WERI-Rb-1 (cell line): ENCODE measurements at regions not wholly inside any gene's neighbourhood (a gene's known extent, or its start where the extent isn't known, plus 50 kb on each side); places are given as distances from the start of the nearest gene placed in this dataset.

ENCODE experiments used
- DNase-seq: peaks from one replicate; pipeline ENCODE4 v3.0.0-alpha.2; 2020
- H3K27ac ChIP-seq: fragments of 250-450 bp; sonication (Bioruptor Pico); 2 replicates; pipeline ENCODE4 v1.5.1; 2020; ENCODE audit warnings: mild to moderate bottlenecking, moderate library complexity
- H3K27me3 ChIP-seq: fragments of 250-450 bp; sonication (Bioruptor Pico); 2 replicates; pipeline ENCODE4 v1.5.1; 2021; ENCODE audit warnings: mild to moderate bottlenecking, low read depth, moderate library complexity; ENCODE audit not compliant: insufficient read depth, severe bottlenecking
- H3K36me3 ChIP-seq: fragments of 250-450 bp; sonication (Bioruptor Pico); 2 replicates; pipeline ENCODE4 v1.5.1; 2020; ENCODE audit warnings: mild to moderate bottlenecking, moderate library complexity
- H3K4me3 ChIP-seq: 2 replicates; pipeline ENCODE4 v1.5.1; 2011; ENCODE audit warnings: low read depth, mild to moderate bottlenecking, control low read depth, low read length
- H3K9me3 ChIP-seq: fragments of 250-450 bp; sonication (Bioruptor Pico); 2 replicates; pipeline ENCODE4 v1.5.1; 2021; ENCODE audit warnings: mild to moderate bottlenecking, moderate library complexity; ENCODE audit not compliant: severe bottlenecking
- CTCF ChIP-seq: IDR thresholded peaks from 2 replicates; pipeline ENCODE4 v1.5.1; 2011; ENCODE audit warnings: low read depth, mild to moderate bottlenecking, control low read depth, inconsistent platforms, low read length

- Histone ChIP-seq H3K9me3 (no peaks in the 10 kb centered on the region), H3K27ac (no peak overlapping the region), H3K36me3 (no peaks in the 10 kb centered on the region), H3K4me3 (no peak overlapping the region), H3K27me3 (peaks cover 42% of the 10 kb centered on the region)
- DNase-seq, result no peak
- no peak for TF ChIP-seq CTCF
These were observed 1122.3 kb downstream of the IGSF11 start for GRCh38 chr3:117912352-117912751.

GRCh38 chr3:117914540-117915100 lies 1120.0 kb downstream of the IGSF11 start:
- no peaks in the 10 kb centered on the region for H3K9me3 ChIP-seq
- peaks cover 54% of the 10 kb centered on the region for H3K27me3 ChIP-seq
- no peak for TF ChIP-seq CTCF
- H3K4me3 ChIP-seq, result no peak overlapping the region
- no peak for DNase-seq
- H3K27ac ChIP-seq, result no peak overlapping the region
- no peaks in the 10 kb centered on the region for H3K36me3 ChIP-seq

- no peaks in the 10 kb centered on the region for H3K36me3 ChIP-seq
- H3K27me3 ChIP-seq, result peaks cover 54% of the 10 kb centered on the region
- no peak for TF ChIP-seq CTCF
- no peaks in the 10 kb centered on the region for H3K9me3 ChIP-seq
- no peak overlapping the region for H3K4me3 ChIP-seq
- H3K27ac ChIP-seq, result no peak overlapping the region
- no peak for DNase-seq
These were observed 1117.8 kb downstream of the IGSF11 start for GRCh38 chr3:117916839-117917238.

- no peak for DNase-seq
- Histone ChIP-seq H3K27ac (no peak overlapping the region), H3K27me3 (peaks cover 52% of the 10 kb centered on the region), H3K4me3 (no peak overlapping the region), H3K9me3 (no peaks in the 10 kb centered on the region), H3K36me3 (no peaks in the 10 kb centered on the region)
- no peak for TF ChIP-seq CTCF
These were observed 1115.0 kb downstream of the IGSF11 start for GRCh38 chr3:117919621-117920020.

GRCh38 chr3:117920253-117920898 lies 1114.3 kb downstream of the IGSF11 start:
- no peaks in the 10 kb centered on the region for H3K9me3 ChIP-seq
- no peak overlapping the region for H3K27ac ChIP-seq
- H3K4me3 ChIP-seq, result no peak overlapping the region
- DNase-seq, result no peak
- H3K27me3 ChIP-seq, result peaks cover 49% of the 10 kb centered on the region
- TF ChIP-seq CTCF, result no peak
- H3K36me3 ChIP-seq, result no peaks in the 10 kb centered on the region

GRCh38 chr3:117921411-117921810 lies 1113.2 kb downstream of the IGSF11 start:
- TF ChIP-seq CTCF, result no peak
- Histone ChIP-seq H3K27ac (no peak overlapping the region), H3K36me3 (no peaks in the 10 kb centered on the region), H3K9me3 (no peaks in the 10 kb centered on the region), H3K27me3 (peaks cover 46% of the 10 kb centered on the region), H3K4me3 (no peak overlapping the region)
- DNase-seq, result no peak
